HEK293 (cell line): ENCODE measurements at regions not wholly inside any gene's neighbourhood (a gene's known extent, or its start where the extent isn't known, plus 50 kb on each side); places are given as distances from the start of the nearest gene placed in this dataset.

Experiments
- CTCF ChIP-seq: fragments of 450-650 bp; formaldehyde crosslinking; IDR thresholded peaks from 2 replicates; pipeline ENCODE4 v1.5.1; 2016; ENCODE audit warnings: missing biosample characterization, missing genetic modification characterization
- MEIS1 ChIP-seq: sonication (generic); formaldehyde crosslinking; IDR thresholded peaks from 2 replicates; pipeline ENCODE4 v1.8.1; 2022; ENCODE audit warnings: missing genetic modification reagents, mild to moderate bottlenecking, borderline replicate concordance
- ZBTB26 ChIP-seq: fragments of 450-650 bp; formaldehyde crosslinking; optimal IDR thresholded peaks from 2 replicates; pipeline ENCODE3; 2016; ENCODE audit warnings: missing biosample characterization, mild to moderate bottlenecking, missing genetic modification characterization
- ZNF138 ChIP-seq: fragments of 450-650 bp; formaldehyde crosslinking; IDR thresholded peaks from 2 replicates; pipeline ENCODE4 v1.5.1; 2016; ENCODE audit warnings: missing biosample characterization, missing genetic modification characterization, borderline replicate concordance
- ZNF184 ChIP-seq: fragments of 450-650 bp; IDR thresholded peaks from 2 replicates; pipeline ENCODE4 v1.5.1; 2018; ENCODE audit warnings: missing biosample characterization, mild to moderate bottlenecking, missing genetic modification characterization
- ZNF335 ChIP-seq: fragments of 450-650 bp; formaldehyde crosslinking; conservative IDR thresholded peaks from 2 replicates; pipeline ENCODE4 v1.5.1; 2016; ENCODE audit warnings: missing biosample characterization, missing genetic modification characterization
- ZNF629 ChIP-seq: fragments of 450-650 bp; formaldehyde crosslinking; IDR thresholded peaks from 2 replicates; pipeline ENCODE4 v1.5.1; 2017; ENCODE audit warnings: missing biosample characterization, missing genetic modification characterization
- TF ChIP-seq, protein P1 (sequence below): fragments of 450-650 bp; formaldehyde crosslinking; conservative IDR thresholded peaks from 2 replicates; pipeline ENCODE4 v1.5.1; 2016; ENCODE audit warnings: low read depth, missing biosample characterization, missing genetic modification characterization

DNA sequence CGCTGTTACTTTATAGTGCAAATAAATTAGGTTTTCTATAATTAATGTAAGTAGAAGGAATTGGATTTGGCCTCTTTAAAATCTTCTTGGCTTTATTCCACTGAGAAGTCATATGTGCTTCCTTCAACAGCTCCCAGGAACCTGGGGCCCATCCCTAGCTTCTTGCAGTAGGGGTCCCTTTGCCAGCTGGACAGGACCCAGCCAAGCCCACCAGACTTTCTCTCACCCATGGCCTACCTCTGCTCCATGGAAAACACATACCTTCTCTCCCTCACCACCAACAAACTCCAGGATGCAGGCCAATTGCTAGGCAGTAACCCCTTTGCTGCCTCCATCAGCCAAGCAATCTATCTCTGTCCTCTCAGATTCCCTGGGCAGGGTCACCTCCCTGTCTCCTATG, 84.0 kb downstream of the RSL24D1 start:
- TF ChIP-seq CTCF (tag by site-specific recombination) (no peak), ZNF629 (no peak), ZNF184 (tag by site-specific recombination) (no peak), MEIS1 (CRISPR knock-in tag) (no peak), ZNF138 (tag by site-specific recombination) (no peak), ZNF335 (tag by site-specific recombination) (no peak), ZBTB26 (tag by site-specific recombination) (no peak)
- TF ChIP-seq, protein P1, sequence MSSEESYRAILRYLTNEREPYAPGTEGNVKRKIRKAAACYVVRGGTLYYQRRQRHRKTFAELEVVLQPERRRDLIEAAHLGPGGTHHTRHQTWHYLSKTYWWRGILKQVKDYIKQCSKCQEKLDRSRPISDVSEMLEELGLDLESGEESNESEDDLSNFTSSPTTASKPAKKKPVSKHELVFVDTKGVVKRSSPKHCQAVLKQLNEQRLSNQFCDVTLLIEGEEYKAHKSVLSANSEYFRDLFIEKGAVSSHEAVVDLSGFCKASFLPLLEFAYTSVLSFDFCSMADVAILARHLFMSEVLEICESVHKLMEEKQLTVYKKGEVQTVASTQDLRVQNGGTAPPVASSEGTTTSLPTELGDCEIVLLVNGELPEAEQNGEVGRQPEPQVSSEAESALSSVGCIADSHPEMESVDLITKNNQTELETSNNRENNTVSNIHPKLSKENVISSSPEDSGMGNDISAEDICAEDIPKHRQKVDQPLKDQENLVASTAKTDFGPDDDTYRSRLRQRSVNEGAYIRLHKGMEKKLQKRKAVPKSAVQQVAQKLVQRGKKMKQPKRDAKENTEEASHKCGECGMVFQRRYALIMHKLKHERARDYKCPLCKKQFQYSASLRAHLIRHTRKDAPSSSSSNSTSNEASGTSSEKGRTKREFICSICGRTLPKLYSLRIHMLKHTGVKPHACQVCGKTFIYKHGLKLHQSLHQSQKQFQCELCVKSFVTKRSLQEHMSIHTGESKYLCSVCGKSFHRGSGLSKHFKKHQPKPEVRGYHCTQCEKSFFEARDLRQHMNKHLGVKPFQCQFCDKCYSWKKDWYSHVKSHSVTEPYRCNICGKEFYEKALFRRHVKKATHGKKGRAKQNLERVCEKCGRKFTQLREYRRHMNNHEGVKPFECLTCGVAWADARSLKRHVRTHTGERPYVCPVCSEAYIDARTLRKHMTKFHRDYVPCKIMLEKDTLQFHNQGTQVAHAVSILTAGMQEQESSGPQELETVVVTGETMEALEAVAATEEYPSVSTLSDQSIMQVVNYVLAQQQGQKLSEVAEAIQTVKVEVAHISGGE = no peak
